ENCODE measurements at regions not wholly inside any gene's neighbourhood (a gene's known extent, or its start where the extent isn't known, plus 50 kb on each side); places are given as distances from the start of the nearest gene placed in this dataset.
A peak's percentile ranks its signal among the peaks of the same experiment; 100 is the strongest.

DNA sequence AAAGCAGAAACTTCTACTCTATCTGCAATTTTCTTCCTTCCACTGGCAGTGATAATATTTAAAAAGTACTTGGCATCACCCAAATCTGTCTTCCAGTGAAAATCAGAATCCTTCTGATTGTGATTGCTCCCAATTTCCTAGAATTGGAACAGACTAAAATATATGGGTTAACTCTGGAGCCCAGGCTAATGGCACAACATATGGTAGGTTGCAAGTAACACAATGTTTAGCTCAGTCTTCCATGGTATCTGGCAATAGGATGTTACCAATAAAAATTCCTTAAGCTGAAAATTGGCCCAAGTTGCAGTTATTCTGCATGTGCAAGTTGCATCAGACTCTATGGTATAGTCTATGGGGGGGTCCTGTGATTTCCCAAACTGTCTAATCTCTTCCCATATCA, 273.5 kb upstream of the ADAMTS9 start:
- peaks cover 3% of the 10 kb centered on the region for H3K9me3 Mint-ChIP-seq
- peaks cover 28% of the 10 kb centered on the region for H3K4me1 Mint-ChIP-seq
- no peak overlapping the region for H3K4me3 Mint-ChIP-seq
- TF ChIP-seq, protein P1, sequence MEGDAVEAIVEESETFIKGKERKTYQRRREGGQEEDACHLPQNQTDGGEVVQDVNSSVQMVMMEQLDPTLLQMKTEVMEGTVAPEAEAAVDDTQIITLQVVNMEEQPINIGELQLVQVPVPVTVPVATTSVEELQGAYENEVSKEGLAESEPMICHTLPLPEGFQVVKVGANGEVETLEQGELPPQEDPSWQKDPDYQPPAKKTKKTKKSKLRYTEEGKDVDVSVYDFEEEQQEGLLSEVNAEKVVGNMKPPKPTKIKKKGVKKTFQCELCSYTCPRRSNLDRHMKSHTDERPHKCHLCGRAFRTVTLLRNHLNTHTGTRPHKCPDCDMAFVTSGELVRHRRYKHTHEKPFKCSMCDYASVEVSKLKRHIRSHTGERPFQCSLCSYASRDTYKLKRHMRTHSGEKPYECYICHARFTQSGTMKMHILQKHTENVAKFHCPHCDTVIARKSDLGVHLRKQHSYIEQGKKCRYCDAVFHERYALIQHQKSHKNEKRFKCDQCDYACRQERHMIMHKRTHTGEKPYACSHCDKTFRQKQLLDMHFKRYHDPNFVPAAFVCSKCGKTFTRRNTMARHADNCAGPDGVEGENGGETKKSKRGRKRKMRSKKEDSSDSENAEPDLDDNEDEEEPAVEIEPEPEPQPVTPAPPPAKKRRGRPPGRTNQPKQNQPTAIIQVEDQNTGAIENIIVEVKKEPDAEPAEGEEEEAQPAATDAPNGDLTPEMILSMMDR (IDR thresholded peaks at IDR 0.05; ENCODE audit: unreplicated experiment in 3 of 3), result no peak
- H3K27ac Mint-ChIP-seq, result no peak overlapping the region
- H3K27me3 Mint-ChIP-seq (ENCODE audit: low read depth), result peaks cover 4% of the 10 kb centered on the region
- peaks cover 5% of the 10 kb centered on the region for H3K36me3 Mint-ChIP-seq (ENCODE audit: low read depth)

DNA sequence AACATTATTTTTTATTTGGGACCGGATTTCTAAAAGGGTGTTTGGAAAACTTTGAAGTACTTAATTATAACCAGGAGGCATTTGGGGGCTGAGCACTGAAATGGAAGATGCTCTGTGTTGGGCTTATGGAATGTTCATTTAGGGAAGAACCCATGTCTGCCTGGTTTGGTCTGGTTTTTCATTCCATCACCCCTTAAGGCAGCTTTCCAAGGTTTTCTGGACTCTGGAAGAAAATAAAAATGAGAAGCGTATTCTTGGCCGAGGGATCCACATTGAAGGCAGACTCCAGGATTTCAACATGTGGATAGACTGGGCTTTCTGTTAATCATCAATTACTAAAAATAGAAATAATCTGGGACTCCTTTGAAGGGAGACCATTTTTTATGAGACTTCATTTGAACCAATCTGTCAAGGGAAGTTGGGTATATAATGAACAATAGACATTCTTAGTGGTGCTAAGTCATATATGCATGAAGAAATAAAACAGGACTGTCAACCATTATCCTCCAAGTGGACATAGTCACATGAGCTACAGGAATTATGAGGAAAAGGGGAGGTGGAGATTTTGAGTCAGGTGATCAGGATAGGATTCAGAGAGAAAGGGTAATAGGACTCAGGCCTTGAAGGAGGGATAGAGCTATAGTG, 270.5 kb upstream of the ADAMTS9 start:
- Mint-ChIP-seq H3K4me1 (peaks cover 48% of the 10 kb centered on the region), H3K27me3 (ENCODE audit: low read depth) (no peaks in the 10 kb centered on the region), H3K4me3 (no peak overlapping the region), H3K27ac (peak overlapping the region; percentile 37 to 64 (median 52)), H3K9me3 (peaks cover 3% of the 10 kb centered on the region), H3K36me3 (ENCODE audit: low read depth) (no peaks in the 10 kb centered on the region)
- TF ChIP-seq, protein P1 (IDR thresholded peaks at IDR 0.05; ENCODE audit: unreplicated experiment in 3 of 3), result no peak

DNA sequence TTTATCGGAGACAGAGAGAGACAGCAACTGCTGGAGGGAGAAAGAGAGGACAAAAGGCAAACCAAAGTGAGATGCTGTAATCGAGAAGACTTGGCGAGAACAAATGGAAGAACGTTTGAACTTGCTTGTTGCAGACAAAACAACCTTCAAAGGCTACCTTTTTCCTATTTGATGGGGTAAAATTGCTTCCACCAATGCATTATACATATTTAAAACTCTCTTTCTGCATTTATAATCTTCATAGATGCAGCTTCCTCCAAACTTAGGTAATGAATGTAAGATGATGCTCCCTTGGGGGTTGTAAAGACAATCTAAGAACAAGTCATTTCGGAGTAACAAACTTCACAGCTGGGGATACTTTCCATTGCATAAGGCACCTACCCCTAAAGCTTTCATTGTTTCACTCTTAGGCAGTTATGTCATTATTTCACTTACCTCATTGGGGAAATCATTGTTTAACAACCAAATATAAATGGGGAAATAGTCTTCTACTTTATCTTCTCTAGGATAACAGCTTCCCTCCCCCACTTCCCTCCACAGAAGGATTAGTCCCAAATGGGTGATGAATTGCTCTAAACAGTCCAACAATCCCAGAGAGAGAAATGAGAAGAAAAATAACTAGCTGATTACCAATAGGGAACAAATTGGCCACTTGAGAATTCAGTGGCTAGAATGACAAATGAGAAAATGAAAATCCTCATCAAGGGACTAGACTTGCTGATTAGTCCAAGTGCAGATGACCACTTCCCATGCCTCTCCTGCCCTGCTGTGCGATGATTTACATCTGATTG, 269.8 kb upstream of the ADAMTS9 start:
- H3K27ac Mint-ChIP-seq, result peak overlapping the region; percentile 37 to 64 (median 52)
- H3K27me3 Mint-ChIP-seq (ENCODE audit: low read depth), result no peaks in the 10 kb centered on the region
- peak overlapping the region in 1 of 3 experiments; percentile 19 for H3K4me3 Mint-ChIP-seq
- peaks cover 48% of the 10 kb centered on the region for H3K4me1 Mint-ChIP-seq
- TF ChIP-seq, protein P1 (IDR thresholded peaks at IDR 0.05; ENCODE audit: unreplicated experiment in 3 of 3), result no peak
- peaks cover 3% of the 10 kb centered on the region for H3K9me3 Mint-ChIP-seq
- H3K36me3 Mint-ChIP-seq (ENCODE audit: low read depth), result no peaks in the 10 kb centered on the region

DNA sequence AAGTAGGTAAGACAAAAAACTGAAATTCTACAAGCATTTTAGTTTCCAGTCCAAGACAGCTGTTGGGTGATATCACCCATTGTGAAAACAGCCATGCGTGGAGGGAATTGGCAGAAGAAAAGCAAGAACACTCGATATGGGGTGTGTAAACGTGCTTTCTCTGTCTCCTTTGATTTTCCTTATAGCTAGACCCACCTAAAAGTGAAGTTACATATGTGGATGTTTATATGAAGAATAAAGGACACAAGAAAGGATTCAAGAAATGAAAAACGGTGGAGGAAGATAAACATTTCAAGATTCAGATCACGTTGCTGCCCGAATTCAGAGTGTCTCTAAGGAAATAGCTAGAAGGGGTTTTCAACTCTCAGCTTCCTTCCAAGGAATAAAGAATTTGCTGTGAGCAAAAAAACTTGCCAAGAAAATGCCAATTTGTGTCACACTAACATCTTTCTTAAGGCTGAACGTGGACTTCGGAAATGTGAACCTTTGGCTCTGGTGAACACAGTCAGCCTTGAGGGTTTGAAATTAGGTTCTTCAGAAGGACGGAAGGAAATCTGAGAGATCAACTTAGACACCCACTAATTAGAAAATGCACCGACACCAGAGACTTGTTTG, 269.0 kb upstream of the ADAMTS9 start:
- no peaks in the 10 kb centered on the region for H3K27me3 Mint-ChIP-seq (ENCODE audit: low read depth)
- H3K9me3 Mint-ChIP-seq, result peaks cover 3% of the 10 kb centered on the region
- no peaks in the 10 kb centered on the region for H3K36me3 Mint-ChIP-seq (ENCODE audit: low read depth)
- peaks cover 48% of the 10 kb centered on the region for H3K4me1 Mint-ChIP-seq
- peak overlapping the region in 1 of 3 experiments; percentile 19 for H3K4me3 Mint-ChIP-seq
- H3K27ac Mint-ChIP-seq, result peak overlapping the region; percentile 37 to 64 (median 52)
- TF ChIP-seq, protein P1 (IDR thresholded peaks at IDR 0.05; ENCODE audit: unreplicated experiment in 3 of 3), result no peak

DNA sequence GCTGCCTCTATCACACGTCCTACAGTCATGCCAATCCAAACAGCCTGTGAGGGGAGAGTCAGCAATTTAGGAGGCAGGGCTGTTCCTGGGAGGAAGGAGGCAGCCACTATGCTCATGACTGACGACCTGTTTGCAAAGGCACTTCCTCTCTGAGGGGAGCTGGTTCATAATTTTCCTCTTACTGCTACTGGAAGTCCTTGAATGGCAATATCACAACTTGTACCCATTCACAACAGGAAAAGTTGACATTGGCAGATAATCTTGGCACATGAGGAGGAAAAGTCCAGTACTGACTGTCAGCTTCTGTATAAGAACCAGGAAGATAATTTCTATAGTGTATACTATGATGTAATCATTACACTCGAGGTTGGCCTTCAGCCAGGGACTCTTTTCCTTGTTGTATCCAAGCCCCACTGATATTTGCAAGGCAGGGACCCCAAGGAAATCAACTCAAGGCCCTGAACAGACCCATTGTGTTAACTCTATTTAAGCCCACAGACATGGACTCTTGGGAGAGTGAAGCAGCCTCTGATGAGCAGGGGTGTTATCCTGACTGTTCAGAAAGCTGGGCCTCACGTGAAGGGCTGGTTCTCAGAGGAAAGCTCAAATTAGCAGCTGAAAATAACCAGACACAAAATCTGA, 267.3 kb upstream of the ADAMTS9 start:
- H3K36me3 Mint-ChIP-seq (ENCODE audit: low read depth), result no peaks in the 10 kb centered on the region
- peaks cover 3% of the 10 kb centered on the region for H3K9me3 Mint-ChIP-seq
- H3K4me1 Mint-ChIP-seq, result peaks cover 45% of the 10 kb centered on the region
- H3K4me3 Mint-ChIP-seq, result no peak overlapping the region
- TF ChIP-seq, protein P1 (IDR thresholded peaks at IDR 0.05; ENCODE audit: unreplicated experiment in 3 of 3), result no peak
- H3K27me3 Mint-ChIP-seq (ENCODE audit: low read depth), result no peaks in the 10 kb centered on the region
- H3K27ac Mint-ChIP-seq, result peak overlapping the region; percentile 9 to 63 (median 49)

Measured in nephron (organoid).